HEK293T (cell line): ENCODE measurements at regions not wholly inside any gene's neighbourhood (a gene's known extent, or its start where the extent isn't known, plus 50 kb on each side); places are given as distances from the start of the nearest gene placed in this dataset.
"Not testable (repeated sequence)": the region's sequence is repeated elsewhere in the genome, so short reads cannot be mapped to it uniquely, and the experiment has no call there.

ENCODE experiments used
- CTCF ChIA-PET: fragments of 350-600 bp; formaldehyde crosslinking; extraction: SDS; loops from one replicate; lab custom pipeline; 2021; ENCODE audit warnings: antibody characterized with exemption, inconsistent platforms; lab: Yijun Ruan, JAX
- POLR2A ChIA-PET: fragments of 350-600 bp; formaldehyde crosslinking; extraction: SDS; loops from one replicate; lab custom pipeline; 2020; ENCODE audit warnings: antibody characterized with exemption, inconsistent platforms; lab: Yijun Ruan, JAX
- DNase-seq: peaks from one replicate; pipeline ENCODE4 v3.0.0; 2012; ENCODE audit warnings: mixed read lengths; ENCODE audit errors: extremely low spot score
- ARNT ChIP-seq: fragments of 450-650 bp; IDR thresholded peaks from 2 replicates; pipeline ENCODE4 v1.6.1; 2017; ENCODE audit warnings: mild to moderate bottlenecking
- BHLHE40 ChIP-seq: fragments of 450-650 bp; IDR thresholded peaks from 2 replicates; pipeline ENCODE4 v1.6.1; 2016; ENCODE audit warnings: mild to moderate bottlenecking, moderate library complexity, borderline replicate concordance
- CTBP1 ChIP-seq: fragments of 450-650 bp; IDR thresholded peaks from 2 replicates; pipeline ENCODE4 v1.6.1; 2016; ENCODE audit warnings: borderline replicate concordance
- ELF4 ChIP-seq: fragments of 450-650 bp; IDR thresholded peaks from 2 replicates; pipeline ENCODE4 v1.6.1; 2017; ENCODE audit warnings: antibody characterized with exemption
- FOXA1 ChIP-seq: fragments of 450-650 bp; IDR thresholded peaks from 2 replicates; pipeline ENCODE4 v1.6.1; 2016; ENCODE audit warnings: mild to moderate bottlenecking
- FOXK2 ChIP-seq: fragments of 450-650 bp; IDR thresholded peaks from 2 replicates; pipeline ENCODE4 v1.6.1; 2016; ENCODE audit warnings: mild to moderate bottlenecking
- FOXM1 ChIP-seq: fragments of 450-650 bp; IDR thresholded peaks from 2 replicates; pipeline ENCODE4 v1.6.1; 2017; ENCODE audit warnings: mild to moderate bottlenecking, borderline replicate concordance
- HDGF ChIP-seq: fragments of 450-650 bp; IDR thresholded peaks from 2 replicates; pipeline ENCODE4 v1.6.1; 2017; ENCODE audit warnings: antibody characterized with exemption, borderline replicate concordance
- L3MBTL2 ChIP-seq: fragments of 450-650 bp; conservative IDR thresholded peaks from 2 replicates; pipeline ENCODE4 v1.6.1; 2016; ENCODE audit warnings: mild to moderate bottlenecking
- LEF1 ChIP-seq: fragments of 450-650 bp; IDR thresholded peaks from 2 replicates; pipeline ENCODE4 v1.6.1; 2017; ENCODE audit warnings: mild to moderate bottlenecking, borderline replicate concordance
- NFRKB ChIP-seq: fragments of 450-650 bp; IDR thresholded peaks from 2 replicates; pipeline ENCODE4 v1.6.1; 2016; ENCODE audit warnings: mild to moderate bottlenecking, moderate library complexity
- PKNOX1 ChIP-seq: fragments of 450-650 bp; IDR thresholded peaks from 2 replicates; pipeline ENCODE4 v1.6.1; 2016
- SP1 ChIP-seq: fragments of 450-650 bp; IDR thresholded peaks from 2 replicates; pipeline ENCODE4 v1.6.1; 2017
- SUZ12 ChIP-seq: fragments of 450-650 bp; IDR thresholded peaks from 2 replicates; pipeline ENCODE4 v1.6.1; 2016; ENCODE audit warnings: mild to moderate bottlenecking
- TARDBP ChIP-seq: fragments of 450-650 bp; IDR thresholded peaks from 2 replicates; pipeline ENCODE4 v1.6.1; 2016
- ZNF384 ChIP-seq: fragments of 450-650 bp; IDR thresholded peaks from 2 replicates; pipeline ENCODE4 v1.6.1; 2016

- CTCF ChIA-PET, result no interaction called here
- POLR2A ChIA-PET, result no interaction called here
- no peak for DNase-seq
- TF ChIP-seq FOXM1 (no peak), PKNOX1 (no peak), HDGF (no peak), SUZ12 (no peak), ELF4 (no peak), ARNT (no peak), LEF1 (no peak), SP1 (no peak), BHLHE40 (no peak), FOXA1 (no peak), L3MBTL2 (no peak), TARDBP (no peak), CTBP1 (no peak), NFRKB (no peak), ZNF384 (no peak), FOXK2 (no peak)
Measured at GRCh38 chr5:166788050-166788449, 1503.4 kb upstream of the WWC1 start.

DNA sequence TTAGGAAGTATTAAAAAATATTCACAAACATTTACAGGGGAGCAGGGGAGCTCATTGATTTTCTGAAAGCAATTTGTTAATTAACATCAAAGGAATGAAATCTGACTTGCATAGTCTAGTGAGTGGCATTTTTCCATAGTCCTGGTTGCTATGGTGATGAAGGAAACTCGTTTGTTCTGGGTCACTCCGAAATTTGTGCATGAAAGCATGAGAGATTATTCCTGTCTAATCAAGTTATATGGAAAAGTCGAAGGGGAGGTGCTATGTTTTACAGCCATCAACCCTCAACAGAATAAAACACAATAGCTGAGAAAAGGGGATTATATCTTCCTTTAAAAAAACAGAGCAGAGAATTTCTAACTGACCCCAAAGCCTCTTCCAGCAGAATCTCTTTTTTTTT is 1495.7 kb upstream of the WWC1 start:
- ChIA-PET CTCF (no interaction called here), POLR2A (interaction anchor here (0.7 kb wide), 1 partner anchor 15 kb away, joined by 3 read pairs; no protein-coding TSS in a partner anchor)
- TF ChIP-seq HDGF, result no peak
- TF ChIP-seq BHLHE40, result no peak
- no peak for TF ChIP-seq FOXM1
- no peak for TF ChIP-seq TARDBP
- TF ChIP-seq FOXA1, result no peak
- TF ChIP-seq ELF4, result no peak
- TF ChIP-seq SP1, result no peak
- no peak for TF ChIP-seq CTBP1
- no peak for TF ChIP-seq ZNF384
- TF ChIP-seq PKNOX1, result no peak
- TF ChIP-seq L3MBTL2, result no peak
- no peak for TF ChIP-seq FOXK2
- no peak for DNase-seq

- DNase-seq, result no peak
- CTCF ChIA-PET, result no interaction called here
- POLR2A ChIA-PET, result no interaction called here
- TF ChIP-seq ZNF384 (no peak), BHLHE40 (no peak), L3MBTL2 (no peak), TARDBP (no peak), ELF4 (no peak), SUZ12 (no peak), CTBP1 (no peak), FOXA1 (no peak), FOXK2 (no peak), ARNT (no peak), SP1 (no peak), LEF1 (no peak), HDGF (no peak), FOXM1 (no peak), PKNOX1 (no peak), NFRKB (no peak)
Measured at GRCh38 chr5:166803058-166803457, 1488.4 kb upstream of the WWC1 start.

GRCh38 chr5:166804223-166804622 is 1487.2 kb upstream of the WWC1 start:
- CTCF ChIA-PET, POLR2A ChIA-PET, DNase-seq: not testable (repeated sequence)

GRCh38 chr5:166804693-166805092 is 1486.8 kb upstream of the WWC1 start:
- CTCF ChIA-PET, POLR2A ChIA-PET: not testable (repeated sequence)

GRCh38 chr5:166810093-166810658 is 1481.3 kb upstream of the WWC1 start:
- POLR2A ChIA-PET, result interaction anchor here (0.6 kb wide), 1 partner anchor 14 kb away, joined by 3 read pairs; no protein-coding TSS in a partner anchor
- DNase-seq, result not testable (repeated sequence)

More at GRCh38 chr5:166804693-166805092, 1486.8 kb upstream of the WWC1 start:
- DNase-seq, result not testable (repeated sequence)

DNA sequence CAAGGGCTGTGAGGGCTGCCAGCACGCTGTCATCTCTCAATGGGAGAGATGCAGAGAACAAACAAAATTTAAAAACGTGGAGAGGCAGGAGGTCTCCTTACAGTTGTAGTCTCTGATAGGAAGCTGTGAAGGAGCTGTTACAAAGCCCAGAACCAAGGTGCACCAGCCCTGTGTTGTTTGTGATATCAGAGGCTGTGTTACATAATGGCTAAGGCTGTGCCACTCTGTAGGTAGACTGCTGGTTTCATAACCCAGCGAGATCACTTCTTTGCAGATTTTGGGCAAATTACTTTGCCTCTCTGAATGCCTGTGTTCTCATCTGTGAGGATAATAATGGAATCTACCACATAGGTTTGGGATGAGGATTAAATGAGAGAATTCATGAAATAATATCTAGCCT is 1480.7 kb upstream of the WWC1 start:
- CTCF ChIA-PET, result no interaction called here

More at GRCh38 chr5:166810093-166810658, 1481.3 kb upstream of the WWC1 start:
- CTCF ChIA-PET, result not testable (repeated sequence)

More for the DNA sequence above, 1480.7 kb upstream of the WWC1 start:
- TF ChIP-seq L3MBTL2 (no peak), CTBP1 (no peak), BHLHE40 (no peak), ARNT (no peak), PKNOX1 (no peak), NFRKB (no peak), LEF1 (no peak), FOXK2 (no peak), SUZ12 (no peak), HDGF (no peak), FOXA1 (no peak), FOXM1 (no peak), SP1 (no peak), ZNF384 (no peak), ELF4 (no peak), TARDBP (no peak)
- POLR2A ChIA-PET, result interaction anchor here (0.6 kb wide), 1 partner anchor 15 kb away, joined by 3 read pairs; no protein-coding TSS in a partner anchor
- no peak for DNase-seq
